IMR-90 (cell line): ENCODE measurements at regions not wholly inside any gene's neighbourhood (a gene's known extent, or its start where the extent isn't known, plus 50 kb on each side); places are given as distances from the start of the nearest gene placed in this dataset.

Source experiments
- ATAC-seq: fragments of 200-7000 bp; cut with Tn5 transposase; 2 replicates; pipeline ENCODE4 v1.9.1; 2020; ENCODE audit warnings: low read depth, mild to moderate bottlenecking, moderate library complexity
- BruUV-seq: library from RNA; stranded (reverse); fragments of 400-500 nt; replicated peaks from 2 replicates; lab custom pipeline; 2021; lab: Mats Ljungman, UMichigan
- CTCF ChIA-PET: fragments of 300-600 bp; formaldehyde crosslinking; extraction: SDS; loops from one replicate; lab custom pipeline; 2021; ENCODE audit warnings: antibody characterized with exemption; lab: Yijun Ruan, JAX
- POLR2A ChIA-PET: fragments of 300-600 bp; sonication (Branson Sonifier 250); formaldehyde crosslinking; loops from one replicate; lab custom pipeline; 2022; ENCODE audit warnings: antibody characterized with exemption; ENCODE audit not compliant: unreplicated experiment; lab: Charles Lee
- DNase-seq: peaks from one replicate; pipeline ENCODE4 v3.0.0; 2013
- H2AFZ ChIP-seq: replicated peaks from 2 replicates; pipeline ENCODE3; 2013; ENCODE audit warnings: low read length, mild to moderate bottlenecking; ENCODE audit not compliant: poor library complexity
- H2AK5ac ChIP-seq: 2 replicates; pipeline ENCODE4 v1.6.1; 2013; ENCODE audit warnings: low read depth, low read length, inconsistent platforms
- H2AK9ac ChIP-seq: replicated peaks from 2 replicates; pipeline ENCODE3; 2013; ENCODE audit warnings: mild to moderate bottlenecking, low read depth, low read length, moderate library complexity; ENCODE audit not compliant: poor library complexity
- H2BK120ac ChIP-seq: 2 replicates; pipeline ENCODE4 v1.6.1; 2013; ENCODE audit warnings: low read depth, low read length, inconsistent platforms
- H2BK15ac ChIP-seq: 3 replicates; pipeline ENCODE4 v1.6.1; 2013; ENCODE audit warnings: low read depth, low read length, inconsistent platforms
- H2BK20ac ChIP-seq: 2 replicates; pipeline ENCODE4 v1.6.1; 2013; ENCODE audit warnings: low read depth, mild to moderate bottlenecking, inconsistent platforms, low read length, moderate library complexity
- H2BK5ac ChIP-seq: 2 replicates; pipeline ENCODE4 v1.6.1; 2013; ENCODE audit warnings: mild to moderate bottlenecking, low read depth, low read length, inconsistent platforms; ENCODE audit not compliant: poor library complexity, severe bottlenecking
- H3K14ac ChIP-seq: replicated peaks from 2 replicates; pipeline ENCODE4 v1.6.1; 2013; ENCODE audit warnings: low read depth, low read length, inconsistent platforms
- H3K18ac ChIP-seq: 2 replicates; pipeline ENCODE4 v1.6.1; 2013; ENCODE audit warnings: low read depth, low read length, control low read depth
- H3K23ac ChIP-seq: 2 replicates; pipeline ENCODE4 v1.6.1; 2013; ENCODE audit warnings: low read depth, low read length, inconsistent platforms
- H3K27ac ChIP-seq: 2 replicates; pipeline ENCODE4 v1.5.1; 2013; ENCODE audit warnings: mild to moderate bottlenecking, control low read depth, low read length; ENCODE audit not compliant: insufficient read depth
- H3K27me3 ChIP-seq: 2 replicates; pipeline ENCODE4 v1.6.1; 2013; ENCODE audit warnings: low read length; ENCODE audit not compliant: control insufficient read depth, insufficient read depth
- H3K36me3 ChIP-seq: 2 replicates; pipeline ENCODE4 v1.6.1; 2013; ENCODE audit warnings: low read length, mixed read lengths; ENCODE audit not compliant: control insufficient read depth, insufficient read depth
- H3K4ac ChIP-seq: 2 replicates; pipeline ENCODE4 v1.6.1; 2013; ENCODE audit warnings: low read depth, low read length, inconsistent platforms
- H3K4me1 ChIP-seq: 2 replicates; pipeline ENCODE4 v1.6.1; 2013; ENCODE audit warnings: low read length, mixed read lengths; ENCODE audit not compliant: control insufficient read depth, insufficient read depth
- H3K4me2 ChIP-seq: 2 replicates; pipeline ENCODE4 v1.6.1; 2013; ENCODE audit warnings: low read depth, mild to moderate bottlenecking, control low read depth, low read length, moderate library complexity
- H3K4me3 ChIP-seq: 2 replicates; pipeline ENCODE4 v1.5.1; 2013; ENCODE audit warnings: low read depth, mild to moderate bottlenecking, control low read depth, low read length, moderate library complexity; ENCODE audit not compliant: insufficient read depth
- H3K56ac ChIP-seq: 2 replicates; pipeline ENCODE4 v1.6.1; 2013; ENCODE audit warnings: low read length, inconsistent platforms; ENCODE audit not compliant: insufficient read depth; ENCODE audit errors: extremely low read depth
- H3K79me1 ChIP-seq, 2 experiments: 2 replicates each; pipeline ENCODE4 v1.6.1; 2013; ENCODE audit warnings: low read length in 2 of 2, inconsistent platforms in 1 of 2, low read depth in 1 of 2
- H3K9ac ChIP-seq: 2 replicates; pipeline ENCODE4 v1.6.1; 2013; ENCODE audit warnings: low read depth, low read length, control low read depth
- H3K9me1 ChIP-seq: 2 replicates; pipeline ENCODE4 v1.6.1; 2013; ENCODE audit warnings: low read length, inconsistent platforms; ENCODE audit not compliant: insufficient read depth
- H3K9me3 ChIP-seq: 2 replicates; pipeline ENCODE4 v1.6.1; 2013; ENCODE audit warnings: low read length; ENCODE audit not compliant: control insufficient read depth, insufficient read depth
- H4K20me1 ChIP-seq: 2 replicates; pipeline ENCODE4 v1.6.1; 2013; ENCODE audit warnings: low read length, inconsistent platforms; ENCODE audit not compliant: insufficient read depth
- H4K5ac ChIP-seq: 2 replicates; pipeline ENCODE4 v1.6.1; 2013; ENCODE audit warnings: mild to moderate bottlenecking, low read depth, low read length, control low read depth
- H4K8ac ChIP-seq, 2 experiments: 2 replicates each; pipeline ENCODE4 v1.6.1; 2013; ENCODE audit warnings: low read depth in 2 of 2, low read length in 2 of 2, control low read depth in 1 of 2, inconsistent platforms in 1 of 2
- H4K91ac ChIP-seq: 2 replicates; pipeline ENCODE4 v1.6.1; 2013; ENCODE audit warnings: low read depth, low read length, inconsistent platforms; ENCODE audit not compliant: insufficient read depth
- BHLHE40 ChIP-seq: fragments of 150-350 bp; IDR thresholded peaks from 2 replicates; pipeline ENCODE4 v1.6.1; 2016; ENCODE audit warnings: mild to moderate bottlenecking, low read depth, low read length
- CEBPB ChIP-seq: IDR thresholded peaks from 2 replicates; pipeline ENCODE4 v1.6.1; 2012; ENCODE audit warnings: low read depth, low read length, improper control_type of control experiment
- FOS ChIP-seq: fragments of 150-350 bp; IDR thresholded peaks from 2 replicates; pipeline ENCODE4 v1.6.1; 2016; ENCODE audit warnings: low read depth, low read length
- MXI1 ChIP-seq: IDR thresholded peaks from 2 replicates; pipeline ENCODE4 v1.6.1; 2012; ENCODE audit warnings: low read depth, mild to moderate bottlenecking, low read length, moderate library complexity, borderline replicate concordance
- POLR2A ChIP-seq: IDR thresholded peaks from 2 replicates; pipeline ENCODE4 v1.6.1; 2012; ENCODE audit warnings: mild to moderate bottlenecking, low read depth, low read length
- RAD21 ChIP-seq: IDR thresholded peaks from 2 replicates; pipeline ENCODE4 v1.6.1; 2012; ENCODE audit warnings: low read length, improper control_type of control experiment
- RFX5 ChIP-seq: IDR thresholded peaks from 2 replicates; pipeline ENCODE4 v1.8.0; 2012; ENCODE audit warnings: low read depth, mild to moderate bottlenecking, low read length, moderate library complexity
- SMC3 ChIP-seq: fragments of 150-350 bp; IDR thresholded peaks from 2 replicates; pipeline ENCODE4 v1.6.1; 2016; ENCODE audit warnings: low read depth, mild to moderate bottlenecking, antibody characterized with exemption, low read length, moderate library complexity
- USF2 ChIP-seq: fragments of 150-350 bp; IDR thresholded peaks from 2 replicates; pipeline ENCODE4 v1.6.1; 2017; ENCODE audit warnings: mild to moderate bottlenecking, antibody characterized with exemption, low read length, low read depth
- WGBS, 2 experiments: methylation state at CpG; one replicate each; pipeline versions ENCODE4 v1.1.5 to v1.1.7; 2013; ENCODE audit warnings: missing lambda C conversion rate in 2 of 2; ENCODE audit not compliant: insufficient read length in 1 of 2; ENCODE audit errors: extremely low coverage in 2 of 2; 5-methylcytosine and 5-hydroxymethylcytosine counted together
- dilution Hi-C: fragments of 300-500 bp; cut with HindIII; formaldehyde crosslinking; loops from one replicate; pipeline ENCODE4 v1.14.3; 2018; ENCODE audit warnings: low sequenced_read_pairs; ENCODE audit not compliant: unreplicated experiment
- in situ Hi-C: fragments of 300-500 bp; cut with MboI; formaldehyde crosslinking; loops from 3 replicates; pipeline ENCODE4 v1.14.3; 2019; ENCODE audit warnings: low sequenced_read_pairs, inconsistent platforms, mixed read lengths
- intact Hi-C: fragments of 100-400 bp; cut with micrococcal nuclease; formaldehyde crosslinking; loops from 2 replicates; pipeline ENCODE4 v1.10.0; 2022
- TF ChIP-seq, protein P1 (sequence below): conservative IDR thresholded peaks from 2 replicates; pipeline ENCODE4 v1.5.1; 2012; ENCODE audit warnings: mild to moderate bottlenecking, low read depth, low read length, improper control_type of control experiment
- TF ChIP-seq, protein P2 (sequence below): fragments of 150-350 bp; IDR thresholded peaks from 2 replicates; pipeline ENCODE4 v1.6.1; 2016; ENCODE audit warnings: low read depth, mild to moderate bottlenecking, low read length, moderate library complexity, borderline replicate concordance

GRCh38 chr6:167462514-167463312 is 137.8 kb downstream of the TTLL2 start:
- dilution Hi-C loops: no loop called here
- intact Hi-C loops: no loop called here

More at GRCh38 chr6:167462514-167463312, 137.8 kb downstream of the TTLL2 start:
- no peak for ATAC-seq
- Histone ChIP-seq H3K27ac (no peak overlapping the region), H3K4me1 (no peaks in the 10 kb centered on the region), H2BK20ac (no peak overlapping the region), H3K23ac (no peak overlapping the region), H3K79me1 (no peaks in the 10 kb centered on the region), H2BK5ac (no peak overlapping the region), H2BK15ac (no peak overlapping the region), H3K4ac (no peak overlapping the region), H3K9me3 (peaks cover 16% of the 10 kb centered on the region), H4K91ac (no peak overlapping the region), H4K8ac (no peak overlapping the region), H3K4me3 (no peak overlapping the region), H4K20me1 (no peaks in the 10 kb centered on the region), H4K5ac (no peak overlapping the region), H2AK9ac (no peak overlapping the region), H3K14ac (no peak overlapping the region), H3K4me2 (no peak overlapping the region), H2BK120ac (no peak overlapping the region), H3K27me3 (no peaks in the 10 kb centered on the region), H2AK5ac (no peak overlapping the region), H3K9me1 (no peaks in the 10 kb centered on the region), H3K56ac (no peak overlapping the region), H3K18ac (no peak overlapping the region), H3K36me3 (no peaks in the 10 kb centered on the region), H3K9ac (no peak overlapping the region), H2AFZ (no peak overlapping the region)
- ChIA-PET CTCF (no interaction called here), POLR2A (no interaction called here)
- in situ Hi-C loops: no loop called here
- TF ChIP-seq BHLHE40: no peak
- TF ChIP-seq SMC3: no peak
- TF ChIP-seq, protein P1, sequence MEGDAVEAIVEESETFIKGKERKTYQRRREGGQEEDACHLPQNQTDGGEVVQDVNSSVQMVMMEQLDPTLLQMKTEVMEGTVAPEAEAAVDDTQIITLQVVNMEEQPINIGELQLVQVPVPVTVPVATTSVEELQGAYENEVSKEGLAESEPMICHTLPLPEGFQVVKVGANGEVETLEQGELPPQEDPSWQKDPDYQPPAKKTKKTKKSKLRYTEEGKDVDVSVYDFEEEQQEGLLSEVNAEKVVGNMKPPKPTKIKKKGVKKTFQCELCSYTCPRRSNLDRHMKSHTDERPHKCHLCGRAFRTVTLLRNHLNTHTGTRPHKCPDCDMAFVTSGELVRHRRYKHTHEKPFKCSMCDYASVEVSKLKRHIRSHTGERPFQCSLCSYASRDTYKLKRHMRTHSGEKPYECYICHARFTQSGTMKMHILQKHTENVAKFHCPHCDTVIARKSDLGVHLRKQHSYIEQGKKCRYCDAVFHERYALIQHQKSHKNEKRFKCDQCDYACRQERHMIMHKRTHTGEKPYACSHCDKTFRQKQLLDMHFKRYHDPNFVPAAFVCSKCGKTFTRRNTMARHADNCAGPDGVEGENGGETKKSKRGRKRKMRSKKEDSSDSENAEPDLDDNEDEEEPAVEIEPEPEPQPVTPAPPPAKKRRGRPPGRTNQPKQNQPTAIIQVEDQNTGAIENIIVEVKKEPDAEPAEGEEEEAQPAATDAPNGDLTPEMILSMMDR: no peak
- TF ChIP-seq MXI1: no peak
- no peak for TF ChIP-seq CEBPB
- no peak for TF ChIP-seq FOS
- no peak for TF ChIP-seq POLR2A
- TF ChIP-seq RFX5: no peak
- no peak for TF ChIP-seq RAD21
- TF ChIP-seq USF2: no peak
- TF ChIP-seq, protein P2, sequence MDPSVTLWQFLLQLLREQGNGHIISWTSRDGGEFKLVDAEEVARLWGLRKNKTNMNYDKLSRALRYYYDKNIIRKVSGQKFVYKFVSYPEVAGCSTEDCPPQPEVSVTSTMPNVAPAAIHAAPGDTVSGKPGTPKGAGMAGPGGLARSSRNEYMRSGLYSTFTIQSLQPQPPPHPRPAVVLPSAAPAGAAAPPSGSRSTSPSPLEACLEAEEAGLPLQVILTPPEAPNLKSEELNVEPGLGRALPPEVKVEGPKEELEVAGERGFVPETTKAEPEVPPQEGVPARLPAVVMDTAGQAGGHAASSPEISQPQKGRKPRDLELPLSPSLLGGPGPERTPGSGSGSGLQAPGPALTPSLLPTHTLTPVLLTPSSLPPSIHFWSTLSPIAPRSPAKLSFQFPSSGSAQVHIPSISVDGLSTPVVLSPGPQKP: no peak
- no TSS peak for BruUV-seq
- WGBS, 2 experiments: 67% methylated on average over 3 of the region's 12 CpGs; no CpG with 5 or more reads in 1 of the 2 experiments
- DNase-seq: no peak
